Natural killer cell (primary cell): ENCODE measurements at regions not wholly inside any gene's neighbourhood (a gene's known extent, or its start where the extent isn't known, plus 50 kb on each side); places are given as distances from the start of the nearest gene placed in this dataset.

Source experiments
- ATAC-seq, 3 donors: fragments of 150-1000 bp in 2 of 3; fragments of 200-7000 bp in 1 of 3; cut with Tn5 transposase; 1 replicate in 1 of 3; 2 replicates in 2 of 3; pipeline ENCODE4 v1.10.0; 2021; ENCODE audit warnings: mild to moderate bottlenecking in 2 of 3, moderate library complexity in 2 of 3
- DNase-seq, 2 donors: peaks; one replicate each; pipeline versions ENCODE4 v3.0.0 to v3.0.0-alpha.2; 2013 to 2021; ENCODE audit warnings: mixed read lengths in 1 of 2
- H3K27ac ChIP-seq: one replicate; pipeline ENCODE4 v1.5.1; 2013; ENCODE audit warnings: mild to moderate bottlenecking, low read length
- H3K27me3 ChIP-seq: one replicate; pipeline ENCODE4 v1.6.1; 2013; ENCODE audit warnings: low read length; ENCODE audit not compliant: control insufficient read depth, insufficient read depth
- H3K36me3 ChIP-seq: one replicate; pipeline ENCODE4 v1.6.1; 2013; ENCODE audit warnings: low read length; ENCODE audit not compliant: control insufficient read depth, insufficient read depth
- H3K4me1 ChIP-seq: one replicate; pipeline ENCODE4 v1.6.1; 2013; ENCODE audit warnings: low read length; ENCODE audit not compliant: control insufficient read depth, insufficient read depth
- H3K4me3 ChIP-seq: one replicate; pipeline ENCODE4 v1.5.1; 2013; ENCODE audit warnings: low read length
- H3K9me3 ChIP-seq: one replicate; pipeline ENCODE4 v1.6.1; 2013; ENCODE audit warnings: low read length; ENCODE audit not compliant: control insufficient read depth, insufficient read depth
- H3K27ac Mint-ChIP-seq, 2 donors: one replicate each; pipeline ENCODE4 v1.8.0; 2022; ENCODE audit warnings: mild to moderate bottlenecking in 2 of 2, mixed read lengths in 2 of 2, moderate library complexity in 1 of 2
- H3K27me3 Mint-ChIP-seq, 2 donors: one replicate each; pipeline ENCODE4 v1.8.0; 2022; ENCODE audit warnings: low read depth in 2 of 2, mixed read lengths in 2 of 2
- H3K36me3 Mint-ChIP-seq: one replicate; pipeline ENCODE4 v1.8.0; 2022; ENCODE audit warnings: mixed read lengths
- H3K4me1 Mint-ChIP-seq, 2 donors: one replicate each; pipeline ENCODE4 v1.8.0; 2022; ENCODE audit warnings: mixed read lengths in 2 of 2
- H3K4me3 Mint-ChIP-seq: one replicate; pipeline ENCODE4 v1.8.0; 2022; ENCODE audit warnings: mild to moderate bottlenecking, moderate library complexity, mixed read lengths
- H3K9me3 Mint-ChIP-seq, 2 donors: one replicate each; pipeline ENCODE4 v1.8.0; 2022; ENCODE audit warnings: mixed read lengths in 2 of 2
- WGBS: methylation state at CpG from one replicate; pipeline ENCODE4 v1.1.7; 2013; ENCODE audit warnings: missing lambda C conversion rate; ENCODE audit not compliant: insufficient coverage; 5-methylcytosine and 5-hydroxymethylcytosine counted together
- intact Hi-C: fragments of 100-400 bp; cut with micrococcal nuclease; formaldehyde crosslinking; loops from one replicate; pipeline ENCODE4 v1.14.2; 2022
- TF ChIP-seq, protein P1 (sequence below): fragments of 200-600 bp; IDR thresholded peaks from one replicate; pipeline ENCODE4 v1.8.0; 2022; ENCODE audit warnings: antibody characterized with exemption

DNA sequence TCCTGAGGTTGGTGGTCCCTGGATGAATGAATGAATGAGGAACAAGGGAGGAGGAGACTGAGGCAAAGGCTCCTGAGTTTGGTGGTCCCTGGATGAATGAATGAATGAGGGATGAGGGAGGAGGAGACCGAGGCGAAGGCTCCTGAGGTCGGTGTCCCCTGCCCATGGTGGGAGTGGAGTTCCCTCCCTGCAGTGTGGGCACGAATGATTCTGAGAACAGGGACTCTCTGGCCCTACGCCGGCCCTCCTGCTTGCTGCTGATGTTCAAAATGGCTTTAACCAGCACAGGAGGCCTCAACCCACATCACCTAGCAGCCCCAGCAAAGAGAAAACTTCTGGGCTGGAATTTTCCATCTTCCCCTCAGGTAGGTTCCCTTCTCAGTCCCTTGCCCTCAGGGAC, 377.8 kb downstream of the IRX2 start:
- Histone ChIP-seq H3K9me3 (peaks cover 8% of the 10 kb centered on the region), H3K36me3 (no peaks in the 10 kb centered on the region), H3K27me3 (no peaks in the 10 kb centered on the region), H3K4me3 (no peak overlapping the region), H3K27ac (no peak overlapping the region), H3K4me1 (no peaks in the 10 kb centered on the region)
- no peak overlapping the region for H3K27ac Mint-ChIP-seq
- 93% methylated on average over 6 of the region's 6 CpGs for WGBS
- TF ChIP-seq, protein P1, sequence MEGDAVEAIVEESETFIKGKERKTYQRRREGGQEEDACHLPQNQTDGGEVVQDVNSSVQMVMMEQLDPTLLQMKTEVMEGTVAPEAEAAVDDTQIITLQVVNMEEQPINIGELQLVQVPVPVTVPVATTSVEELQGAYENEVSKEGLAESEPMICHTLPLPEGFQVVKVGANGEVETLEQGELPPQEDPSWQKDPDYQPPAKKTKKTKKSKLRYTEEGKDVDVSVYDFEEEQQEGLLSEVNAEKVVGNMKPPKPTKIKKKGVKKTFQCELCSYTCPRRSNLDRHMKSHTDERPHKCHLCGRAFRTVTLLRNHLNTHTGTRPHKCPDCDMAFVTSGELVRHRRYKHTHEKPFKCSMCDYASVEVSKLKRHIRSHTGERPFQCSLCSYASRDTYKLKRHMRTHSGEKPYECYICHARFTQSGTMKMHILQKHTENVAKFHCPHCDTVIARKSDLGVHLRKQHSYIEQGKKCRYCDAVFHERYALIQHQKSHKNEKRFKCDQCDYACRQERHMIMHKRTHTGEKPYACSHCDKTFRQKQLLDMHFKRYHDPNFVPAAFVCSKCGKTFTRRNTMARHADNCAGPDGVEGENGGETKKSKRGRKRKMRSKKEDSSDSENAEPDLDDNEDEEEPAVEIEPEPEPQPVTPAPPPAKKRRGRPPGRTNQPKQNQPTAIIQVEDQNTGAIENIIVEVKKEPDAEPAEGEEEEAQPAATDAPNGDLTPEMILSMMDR, result no peak
- peaks cover 4 to 8% of the 10 kb centered on the region in 2 donors for H3K9me3 Mint-ChIP-seq
- no peaks in the 10 kb centered on the region for H3K4me1 Mint-ChIP-seq
- intact Hi-C loops, result no loop called here
- ATAC-seq, result no peak
- DNase-seq, result no peak
- H3K4me3 Mint-ChIP-seq, result no peak overlapping the region
- H3K27me3 Mint-ChIP-seq, result no peaks in the 10 kb centered on the region
- no peaks in the 10 kb centered on the region for H3K36me3 Mint-ChIP-seq

DNA sequence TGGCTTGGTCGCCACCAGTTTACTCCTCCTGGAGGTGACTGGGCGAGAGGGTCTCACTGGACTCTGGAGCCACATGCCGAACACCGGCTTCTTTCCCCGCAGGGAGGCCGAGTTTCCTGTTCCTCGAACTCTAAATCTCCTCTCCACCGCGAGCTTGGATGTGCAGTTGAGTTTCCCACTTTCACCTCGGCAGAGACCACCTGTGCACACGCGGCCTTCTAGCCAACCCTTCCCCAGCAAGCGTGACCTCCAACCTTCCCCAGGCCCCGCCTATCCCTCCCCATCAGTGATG, 380.1 kb downstream of the IRX2 start:
- Histone ChIP-seq H3K4me3 (no peak overlapping the region), H3K27me3 (no peaks in the 10 kb centered on the region), H3K9me3 (peaks cover 8% of the 10 kb centered on the region), H3K36me3 (no peaks in the 10 kb centered on the region), H3K27ac (no peak overlapping the region), H3K4me1 (no peaks in the 10 kb centered on the region)
- Mint-ChIP-seq H3K4me1 (no peaks in the 10 kb centered on the region), H3K27me3 (no peaks in the 10 kb centered on the region), H3K36me3 (no peaks in the 10 kb centered on the region), H3K9me3 (peaks cover 4 to 8% of the 10 kb centered on the region in 2 donors), H3K4me3 (no peak overlapping the region), H3K27ac (no peak overlapping the region)
- DNase-seq (no peak), ATAC-seq (no peak)
- TF ChIP-seq, protein P1, result no peak
- intact Hi-C loops, result no loop called here
- WGBS, result 92% methylated on average over 14 of the region's 14 CpGs

- peaks cover 4 to 8% of the 10 kb centered on the region in 2 donors for H3K9me3 Mint-ChIP-seq
- no peak for DNase-seq
- WGBS, result 96% methylated on average over 24 of the region's 24 CpGs
- no peak overlapping the region for H3K27ac ChIP-seq
- H3K27ac Mint-ChIP-seq, result no peak overlapping the region
- no peaks in the 10 kb centered on the region for H3K27me3 ChIP-seq
- no peaks in the 10 kb centered on the region for H3K27me3 Mint-ChIP-seq
- no peak overlapping the region for H3K4me3 ChIP-seq
- TF ChIP-seq, protein P1, result no peak
- no peaks in the 10 kb centered on the region for H3K36me3 Mint-ChIP-seq
- H3K4me1 ChIP-seq, result no peaks in the 10 kb centered on the region
- peaks cover 8% of the 10 kb centered on the region for H3K9me3 ChIP-seq
- ATAC-seq, result peak in 1 of 3 donors; percentile 18
- H3K36me3 ChIP-seq, result no peaks in the 10 kb centered on the region
- H3K4me1 Mint-ChIP-seq, result no peaks in the 10 kb centered on the region
- intact Hi-C loops, result no loop called here
- no peak overlapping the region for H3K4me3 Mint-ChIP-seq
Observed at GRCh38 chr5:2370626-2371418, 380.7 kb downstream of the IRX2 start.

- H3K4me3 ChIP-seq, result no peak overlapping the region
- no peaks in the 10 kb centered on the region for H3K27me3 Mint-ChIP-seq
- ATAC-seq, result no peak
- H3K4me1 Mint-ChIP-seq, result no peaks in the 10 kb centered on the region
- peaks cover 8 to 12% of the 10 kb centered on the region in 2 donors for H3K9me3 Mint-ChIP-seq
- H3K9me3 ChIP-seq, result peaks cover 11% of the 10 kb centered on the region
- no peak overlapping the region for H3K4me3 Mint-ChIP-seq
- intact Hi-C loops, result no loop called here
- H3K4me1 ChIP-seq, result no peaks in the 10 kb centered on the region
- H3K27ac Mint-ChIP-seq, result no peak overlapping the region
- no peak overlapping the region for H3K27ac ChIP-seq
- no peaks in the 10 kb centered on the region for H3K36me3 Mint-ChIP-seq
- no peaks in the 10 kb centered on the region for H3K36me3 ChIP-seq
- no peaks in the 10 kb centered on the region for H3K27me3 ChIP-seq
- TF ChIP-seq, protein P1, result no peak
- DNase-seq, result no peak
- 93% methylated on average over 8 of the region's 8 CpGs for WGBS
Observed at GRCh38 chr5:2369178-2369577, 382.3 kb downstream of the IRX2 start.
